Panc1 (cell line): ENCODE measurements at regions not wholly inside any gene's neighbourhood (a gene's known extent, or its start where the extent isn't known, plus 50 kb on each side); places are given as distances from the start of the nearest gene placed in this dataset.

Experiments used
- ATAC-seq: fragments of 200-7000 bp; cut with Tn5 transposase; 2 replicates; pipeline ENCODE4 v1.9.1; 2020; ENCODE audit warnings: mild to moderate bottlenecking, moderate library complexity
- BruUV-seq: library from RNA; stranded (reverse); fragments of 400-500 nt; replicated peaks from 2 replicates; lab custom pipeline; 2021; lab: Mats Ljungman, UMichigan
- CTCF ChIA-PET: fragments of 300-600 bp; sonication (Branson Sonifier 250); formaldehyde crosslinking; loops from one replicate; lab custom pipeline; 2022; ENCODE audit warnings: antibody characterized with exemption; lab: Charles Lee
- POLR2A ChIA-PET: fragments of 300-600 bp; sonication (Branson Sonifier 250); formaldehyde crosslinking; loops from one replicate; lab custom pipeline; 2022; ENCODE audit warnings: antibody characterized with exemption; lab: Charles Lee
- DNase-seq: peaks from one replicate; pipeline ENCODE4 v3.0.0-alpha.2; 2010; ENCODE audit warnings: low read depth, low spot score
- H3K27ac ChIP-seq: 2 replicates; pipeline ENCODE4 v1.5.1; 2011; ENCODE audit warnings: mild to moderate bottlenecking, low read length, inconsistent platforms
- H3K27me3 ChIP-seq: fragments of 200-500 bp; sonication (Bioruptor generic); 2 replicates; pipeline ENCODE4 v1.6.0; 2014; ENCODE audit warnings: low read length, inconsistent platforms; ENCODE audit not compliant: control insufficient read depth, insufficient read depth
- H3K36me3 ChIP-seq: fragments of 200-500 bp; sonication (Bioruptor generic); 2 replicates; pipeline ENCODE4 v1.5.1; 2014; ENCODE audit warnings: inconsistent platforms, mild to moderate bottlenecking, low read length, moderate library complexity; ENCODE audit not compliant: control insufficient read depth, insufficient read depth
- H3K4me1 ChIP-seq: 2 replicates; pipeline ENCODE4 v1.5.1; 2011; ENCODE audit warnings: inconsistent platforms, mild to moderate bottlenecking, low read length, moderate library complexity; ENCODE audit not compliant: control insufficient read depth, insufficient read depth
- H3K4me3 ChIP-seq, 2 experiments: 2 replicates each; pipeline ENCODE4 v1.5.1; 2011 to 2012; ENCODE audit warnings: low read depth in 2 of 2, low read length in 2 of 2, mild to moderate bottlenecking in 2 of 2, inconsistent platforms in 1 of 2, moderate library complexity in 1 of 2
- H3K9me3 ChIP-seq: fragments of 200-500 bp; sonication (Bioruptor generic); 2 replicates; pipeline ENCODE4 v1.5.1; 2014; ENCODE audit warnings: low read depth, mild to moderate bottlenecking, inconsistent platforms, low read length, moderate library complexity; ENCODE audit not compliant: control insufficient read depth, insufficient read depth
- CTCF ChIP-seq: fragments of 450-650 bp; IDR thresholded peaks from 2 replicates; pipeline ENCODE4 v1.5.1; 2017; ENCODE audit warnings: mild to moderate bottlenecking
- POLR2AphosphoS5 ChIP-seq: IDR thresholded peaks from 2 replicates; pipeline ENCODE4 v1.6.1; 2012; ENCODE audit warnings: mild to moderate bottlenecking, low read depth, low read length, moderate library complexity
- REST ChIP-seq, 2 experiments: IDR thresholded peaks; 2 replicates each; pipeline ENCODE4 v1.6.1; 2011 to 2012; ENCODE audit warnings: low read depth in 2 of 2, control low read depth in 1 of 2, low read length in 1 of 2, mild to moderate bottlenecking in 1 of 2, moderate library complexity in 1 of 2; ENCODE audit not compliant: insufficient read depth in 1 of 2
- SIN3A ChIP-seq: IDR thresholded peaks from 2 replicates; pipeline ENCODE4 v1.6.1; 2012; ENCODE audit warnings: low read depth, mild to moderate bottlenecking, low read length, moderate library complexity, borderline replicate concordance; ENCODE audit not compliant: insufficient read depth
- TCF7L2 ChIP-seq: IDR thresholded peaks from 2 replicates; pipeline ENCODE4 v1.6.1; 2011; ENCODE audit warnings: mild to moderate bottlenecking, low read depth, low read length, inconsistent platforms
- in situ Hi-C: cut with HindIII; loops from 2 replicates; pipeline ENCODE4 v1.10.0; 2016; ENCODE audit warnings: low sequenced_read_pairs, low pct_unique_long_range_greater_than_20kb
- intact Hi-C: fragments of 100-400 bp; cut with micrococcal nuclease; formaldehyde crosslinking; loops from one replicate; pipeline ENCODE4 v1.10.0; 2022; ENCODE audit not compliant: unreplicated experiment

DNA sequence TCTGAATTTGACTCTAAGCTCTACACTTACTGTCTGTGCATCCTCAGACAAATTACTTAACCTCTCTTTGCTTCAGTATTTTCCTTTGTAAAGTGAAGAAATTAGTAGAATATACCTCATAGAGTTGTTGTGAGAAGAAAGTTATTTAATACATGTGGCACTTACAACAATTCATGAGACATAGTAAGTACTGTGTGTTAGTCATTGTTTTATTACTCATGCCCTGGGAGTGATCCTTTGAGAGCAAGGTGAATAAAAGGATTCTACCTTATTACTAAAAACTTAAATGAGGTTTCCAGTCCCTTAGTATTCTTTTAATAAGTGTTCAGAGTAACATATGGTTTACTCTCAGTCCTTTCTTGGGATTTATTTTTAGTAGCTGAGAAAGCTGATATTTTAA is 233.6 kb upstream of the MAP3K7 start:
- ChIA-PET CTCF (no interaction called here), POLR2A (no interaction called here)
- H3K27ac ChIP-seq: no peak overlapping the region
- no peaks in the 10 kb centered on the region for H3K27me3 ChIP-seq
- no peak for TF ChIP-seq SIN3A
- TF ChIP-seq POLR2AphosphoS5: no peak
- TF ChIP-seq REST (IDR thresholded peaks at IDR 0.05; ENCODE audit: insufficient read depth in 1 of 2, low read depth in 2 of 2, low read length in 1 of 2): no peak
- no peak for TF ChIP-seq TCF7L2
- no peak for TF ChIP-seq CTCF
- in situ Hi-C loops (no loop called here), intact Hi-C loops (no loop called here)
- DNase-seq (no peak), ATAC-seq (no peak)
- no TSS peak for BruUV-seq
- H3K36me3 ChIP-seq: no peaks in the 10 kb centered on the region
- no peak overlapping the region for H3K4me3 ChIP-seq
- H3K4me1 ChIP-seq: no peaks in the 10 kb centered on the region
- no peaks in the 10 kb centered on the region for H3K9me3 ChIP-seq

DNA sequence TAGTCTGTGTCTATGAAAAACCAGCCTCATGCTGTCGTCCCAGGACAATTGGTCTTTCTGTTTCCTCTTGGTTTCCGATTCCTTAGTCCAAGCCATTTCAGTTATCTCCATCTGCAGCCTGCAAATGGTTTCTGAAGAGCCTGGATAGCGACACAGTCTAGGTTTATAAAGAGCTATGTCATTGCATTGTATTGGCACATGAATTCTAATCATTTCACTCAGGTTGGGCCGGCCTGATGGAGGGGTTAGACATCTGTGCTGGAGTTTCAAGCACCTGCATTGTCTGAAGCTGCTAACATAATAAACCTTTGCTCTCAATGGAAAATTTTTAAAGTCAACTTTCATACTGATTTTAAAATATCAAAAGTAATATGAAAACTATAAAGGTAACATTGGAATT is 232.6 kb upstream of the MAP3K7 start:
- POLR2A ChIA-PET: no interaction called here
- no peak for TF ChIP-seq CTCF
- TF ChIP-seq POLR2AphosphoS5: no peak
- no peak for TF ChIP-seq REST (IDR thresholded peaks at IDR 0.05; ENCODE audit: insufficient read depth in 1 of 2, low read depth in 2 of 2, low read length in 1 of 2)
- no peak for TF ChIP-seq SIN3A
- no peak for TF ChIP-seq TCF7L2
- H3K4me1 ChIP-seq: no peaks in the 10 kb centered on the region
- H3K9me3 ChIP-seq: no peaks in the 10 kb centered on the region
- ATAC-seq (no peak), DNase-seq (no peak)
- in situ Hi-C loops (no loop called here), intact Hi-C loops (no loop called here)
- no TSS peak for BruUV-seq
- H3K27me3 ChIP-seq: no peaks in the 10 kb centered on the region
- no peak overlapping the region for H3K27ac ChIP-seq
- H3K36me3 ChIP-seq: no peaks in the 10 kb centered on the region
- CTCF ChIA-PET: interaction anchor here (0.6 kb wide), 1 partner anchor 209 kb away, joined by 3 read pairs; no protein-coding TSS in a partner anchor
- H3K4me3 ChIP-seq: no peak overlapping the region
